KMS-11 (cell line): ENCODE measurements at regions not wholly inside any gene's neighbourhood (a gene's known extent, or its start where the extent isn't known, plus 50 kb on each side); places are given as distances from the start of the nearest gene placed in this dataset.

Experiments
- H2AFZ ChIP-seq: fragments of 200-600 bp; sonication (generic); 2 replicates; pipeline ENCODE4 v1.6.1; 2016; ENCODE audit warnings: antibody characterized with exemption, mixed run types, low read depth
- H3K27ac ChIP-seq: fragments of 200-600 bp; sonication (generic); 2 replicates; pipeline ENCODE4 v1.6.1; 2016; ENCODE audit warnings: mild to moderate bottlenecking, mixed run types
- H3K27me3 ChIP-seq: fragments of 200-600 bp; sonication (generic); 2 replicates; pipeline ENCODE4 v1.6.1; 2017; ENCODE audit warnings: mild to moderate bottlenecking, low read depth, mixed run types, moderate library complexity; ENCODE audit not compliant: insufficient read depth
- H3K36me3 ChIP-seq: fragments of 200-600 bp; sonication (generic); 2 replicates; pipeline ENCODE4 v1.6.1; 2017; ENCODE audit warnings: mild to moderate bottlenecking, mixed run types; ENCODE audit not compliant: insufficient read depth
- H3K4me1 ChIP-seq: fragments of 200-600 bp; sonication (generic); 2 replicates; pipeline ENCODE4 v1.6.1; 2016; ENCODE audit warnings: mild to moderate bottlenecking, low read depth, mixed run types; ENCODE audit not compliant: poor library complexity, severe bottlenecking
- H3K4me2 ChIP-seq: fragments of 200-600 bp; sonication (generic); 2 replicates; pipeline ENCODE4 v1.7.0; 2016; ENCODE audit warnings: mild to moderate bottlenecking, mixed run types
- H3K4me3 ChIP-seq: fragments of 200-600 bp; sonication (generic); IDR thresholded peaks from 2 replicates; pipeline ENCODE4 v1.6.1; 2017; ENCODE audit warnings: low read depth, low read length, mixed read lengths; ENCODE audit not compliant: insufficient read depth
- H3K79me2 ChIP-seq: fragments of 200-600 bp; sonication (generic); 2 replicates; pipeline ENCODE4 v1.6.1; 2016; ENCODE audit warnings: low read depth, mixed run types; ENCODE audit not compliant: insufficient read depth
- H3K9ac ChIP-seq: fragments of 200-600 bp; sonication (generic); 2 replicates; pipeline ENCODE4 v1.6.1; 2016; ENCODE audit warnings: mild to moderate bottlenecking, mixed run types
- H4K20me1 ChIP-seq: fragments of 200-600 bp; sonication (generic); 2 replicates; pipeline ENCODE4 v1.6.1; 2016; ENCODE audit warnings: mild to moderate bottlenecking, mixed run types; ENCODE audit not compliant: insufficient read depth
- TF ChIP-seq, protein P1 (sequence below): fragments of 200-600 bp; sonication (generic); conservative IDR thresholded peaks from 2 replicates; pipeline ENCODE4 v1.6.1; 2017; ENCODE audit warnings: low read depth, mild to moderate bottlenecking, antibody characterized with exemption, low read length, moderate library complexity, mixed read lengths

DNA sequence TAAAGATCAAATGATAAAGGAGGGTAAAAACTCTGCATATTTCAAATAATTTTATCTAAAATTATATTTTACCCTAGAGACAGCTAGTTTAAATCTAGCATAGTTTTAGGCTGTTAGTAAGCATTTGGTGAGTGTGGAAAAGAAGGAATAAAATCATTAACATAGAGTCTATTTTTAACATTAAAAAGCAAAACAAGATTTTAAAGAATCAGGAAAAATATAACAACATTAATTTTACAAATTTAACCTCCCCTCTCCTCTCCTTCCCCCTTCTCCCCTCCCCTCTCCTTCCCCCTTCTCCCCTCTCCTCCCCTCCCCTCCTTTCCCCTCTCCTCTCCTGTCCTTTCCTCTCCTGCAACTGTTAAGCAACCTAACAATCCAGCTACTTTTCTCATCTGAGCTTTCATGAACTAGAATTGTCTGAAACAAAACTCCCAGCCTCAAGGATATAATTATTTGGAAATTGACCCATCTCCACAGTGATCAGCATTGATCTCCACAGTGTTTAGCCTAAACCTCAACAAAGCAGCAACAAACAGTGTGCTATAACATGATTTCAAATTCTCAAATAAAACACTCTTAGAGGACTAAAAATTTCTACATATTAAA, 293.2 kb downstream of the PPP1R3A start:
- H3K27ac ChIP-seq: no peak overlapping the region
- no peaks in the 10 kb centered on the region for H3K4me1 ChIP-seq
- no peaks in the 10 kb centered on the region for H4K20me1 ChIP-seq
- TF ChIP-seq, protein P1, sequence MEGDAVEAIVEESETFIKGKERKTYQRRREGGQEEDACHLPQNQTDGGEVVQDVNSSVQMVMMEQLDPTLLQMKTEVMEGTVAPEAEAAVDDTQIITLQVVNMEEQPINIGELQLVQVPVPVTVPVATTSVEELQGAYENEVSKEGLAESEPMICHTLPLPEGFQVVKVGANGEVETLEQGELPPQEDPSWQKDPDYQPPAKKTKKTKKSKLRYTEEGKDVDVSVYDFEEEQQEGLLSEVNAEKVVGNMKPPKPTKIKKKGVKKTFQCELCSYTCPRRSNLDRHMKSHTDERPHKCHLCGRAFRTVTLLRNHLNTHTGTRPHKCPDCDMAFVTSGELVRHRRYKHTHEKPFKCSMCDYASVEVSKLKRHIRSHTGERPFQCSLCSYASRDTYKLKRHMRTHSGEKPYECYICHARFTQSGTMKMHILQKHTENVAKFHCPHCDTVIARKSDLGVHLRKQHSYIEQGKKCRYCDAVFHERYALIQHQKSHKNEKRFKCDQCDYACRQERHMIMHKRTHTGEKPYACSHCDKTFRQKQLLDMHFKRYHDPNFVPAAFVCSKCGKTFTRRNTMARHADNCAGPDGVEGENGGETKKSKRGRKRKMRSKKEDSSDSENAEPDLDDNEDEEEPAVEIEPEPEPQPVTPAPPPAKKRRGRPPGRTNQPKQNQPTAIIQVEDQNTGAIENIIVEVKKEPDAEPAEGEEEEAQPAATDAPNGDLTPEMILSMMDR: no peak
- no peaks in the 10 kb centered on the region for H3K27me3 ChIP-seq
- H3K4me2 ChIP-seq: no peak overlapping the region
- H3K9ac ChIP-seq: no peak overlapping the region
- no peaks in the 10 kb centered on the region for H3K79me2 ChIP-seq
- H2AFZ ChIP-seq: no peak overlapping the region
- no peaks in the 10 kb centered on the region for H3K36me3 ChIP-seq
- H3K4me3 ChIP-seq: no peak overlapping the region

- no peaks in the 10 kb centered on the region for H3K4me1 ChIP-seq
- H2AFZ ChIP-seq: no peak overlapping the region
- no peak overlapping the region for H3K4me3 ChIP-seq
- no peak overlapping the region for H3K4me2 ChIP-seq
- no peaks in the 10 kb centered on the region for H4K20me1 ChIP-seq
- TF ChIP-seq, protein P1: no peak
- H3K36me3 ChIP-seq: no peaks in the 10 kb centered on the region
- H3K9ac ChIP-seq: no peak overlapping the region
- no peak overlapping the region for H3K27ac ChIP-seq
- H3K79me2 ChIP-seq: no peaks in the 10 kb centered on the region
- no peaks in the 10 kb centered on the region for H3K27me3 ChIP-seq
Measured at GRCh38 chr7:113622796-113623195, 296.0 kb downstream of the PPP1R3A start.

DNA sequence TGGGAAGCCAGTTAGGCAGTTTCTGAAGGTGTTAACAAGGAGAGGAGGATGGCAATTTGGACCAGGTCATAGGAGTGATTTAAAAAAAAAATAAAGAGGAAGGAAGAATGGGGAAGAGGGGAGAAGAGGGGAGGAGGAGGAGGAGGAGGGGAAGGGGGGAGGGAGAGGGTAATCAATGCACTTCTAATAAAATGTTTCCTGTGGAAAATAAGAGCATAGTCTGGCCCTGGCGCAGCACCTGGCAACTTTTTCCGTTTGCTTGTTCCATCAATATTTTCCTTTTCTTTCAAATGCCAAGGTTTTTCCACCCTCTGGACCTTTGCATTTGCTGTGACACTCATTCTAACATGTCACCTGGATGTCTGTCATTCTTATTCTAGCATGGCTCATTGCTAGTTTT, 308.2 kb downstream of the PPP1R3A start:
- Histone ChIP-seq H3K9ac (no peak overlapping the region), H3K4me2 (no peak overlapping the region), H2AFZ (no peak overlapping the region), H3K27ac (no peak overlapping the region), H4K20me1 (no peaks in the 10 kb centered on the region), H3K79me2 (no peaks in the 10 kb centered on the region), H3K4me1 (no peaks in the 10 kb centered on the region), H3K27me3 (no peaks in the 10 kb centered on the region), H3K36me3 (no peaks in the 10 kb centered on the region), H3K4me3 (no peak overlapping the region)
- TF ChIP-seq, protein P1: no peak

DNA sequence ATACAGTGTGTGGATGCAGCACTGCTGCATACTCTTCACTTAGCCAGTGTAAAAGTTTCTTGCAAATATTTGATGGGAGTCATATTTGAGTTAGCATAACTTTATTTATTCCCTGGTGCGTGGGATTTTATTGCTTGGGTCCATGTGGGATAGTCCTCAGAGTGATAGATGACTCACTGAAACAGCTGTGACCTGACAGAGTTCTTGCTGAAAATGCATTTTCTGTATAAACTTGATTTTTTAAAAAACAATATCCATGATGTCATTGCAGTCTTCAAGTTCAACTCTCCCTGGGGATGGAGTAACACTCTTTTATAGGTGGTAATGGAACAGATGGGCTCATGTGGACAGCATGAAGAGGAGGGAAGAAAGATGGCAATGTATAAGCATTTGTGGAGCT, 310.0 kb downstream of the PPP1R3A start:
- H2AFZ ChIP-seq: no peak overlapping the region
- H3K9ac ChIP-seq: no peak overlapping the region
- H4K20me1 ChIP-seq: no peaks in the 10 kb centered on the region
- TF ChIP-seq, protein P1: no peak
- H3K4me3 ChIP-seq: no peak overlapping the region
- no peaks in the 10 kb centered on the region for H3K4me1 ChIP-seq
- H3K27ac ChIP-seq: no peak overlapping the region
- no peak overlapping the region for H3K4me2 ChIP-seq
- H3K79me2 ChIP-seq: no peaks in the 10 kb centered on the region
- no peaks in the 10 kb centered on the region for H3K36me3 ChIP-seq
- H3K27me3 ChIP-seq: no peaks in the 10 kb centered on the region
